ENCODE measurements at regions not wholly inside any gene's neighbourhood (a gene's known extent, or its start where the extent isn't known, plus 50 kb on each side); places are given as distances from the start of the nearest gene placed in this dataset.

GRCh38 chr4:23958749-23959148, 68.9 kb upstream of the PPARGC1A start:
- BruUV-seq (replicated peaks) = no TSS peak
- no peak for FAIRE-seq

More at GRCh38 chr4:23958749-23959148, 68.9 kb upstream of the PPARGC1A start:
- no peak overlapping the region for H3K9ac ChIP-seq (replicated peaks; ENCODE audit: extremely low read depth, insufficient read depth, low read length)
- POLR2A ChIA-PET = no interaction called here
- no peak overlapping the region for H3K27ac ChIP-seq (ENCODE audit: insufficient read depth, low read depth, low read length)
- H3K36me3 ChIP-seq (ENCODE audit: control insufficient read depth in 2 of 2, extremely low read depth in 1 of 2, insufficient read depth in 2 of 2, low read length in 2 of 2) = no peaks in the 10 kb centered on the region
- H4K20me1 ChIP-seq (replicated peaks; ENCODE audit: control insufficient read depth, extremely low read depth, insufficient read depth, low read length) = no peaks in the 10 kb centered on the region
- H3K4me1 ChIP-seq (ENCODE audit: control insufficient read depth, extremely low read depth, insufficient read depth, low read length) = no peaks in the 10 kb centered on the region
- H2AFZ ChIP-seq (ENCODE audit: low read depth, low read length) = no peak overlapping the region
- H3K27me3 ChIP-seq (ENCODE audit: control insufficient read depth in 2 of 2, insufficient read depth in 2 of 2, low read length in 2 of 2) = no peaks in the 10 kb centered on the region
- dilution Hi-C loops (cut with MboI; ENCODE audit: extremely low pct_ligation_motif_present, low sequenced_read_pairs) = no loop called here
- CTCF ChIA-PET = no interaction called here
- DNase-seq (ENCODE audit: low read depth, low spot score) = no peak
- intact Hi-C loops (cut with micrococcal nuclease) = no loop called here
- H3K9me1 ChIP-seq (replicated peaks; ENCODE audit: control insufficient read depth, extremely low read depth, insufficient read depth, low read length) = no peaks in the 10 kb centered on the region
- no peaks in the 10 kb centered on the region for H3K79me2 ChIP-seq (ENCODE audit: control insufficient read depth, insufficient read depth, low read length)
- no peak overlapping the region for H3K4me2 ChIP-seq (ENCODE audit: insufficient read depth, low read length)
- TF ChIP-seq POLR2A (IDR thresholded peaks at IDR 0.05; ENCODE audit: low read depth, low read length) (no peak), MYC (IDR thresholded peaks at IDR 0.05; ENCODE audit: low read depth, low read length) (no peak), FOS (IDR thresholded peaks at IDR 0.05; ENCODE audit: borderline replicate concordance, insufficient read depth, low read length) (no peak), GATA2 (IDR thresholded peaks at IDR 0.05; ENCODE audit: insufficient read depth, insufficient read length, low read depth, low read length) (no peak), JUN (IDR thresholded peaks at IDR 0.05; ENCODE audit: borderline replicate concordance, insufficient read depth, insufficient read length, low read depth) (no peak), MAX (IDR thresholded peaks at IDR 0.05; ENCODE audit: insufficient read depth, insufficient read length) (no peak), CTCF (IDR thresholded peaks at IDR 0.05; ENCODE audit: extremely low read depth in 1 of 2, insufficient read depth in 1 of 2, low read depth in 1 of 2, low read length in 2 of 2) (no peak), EZH2 (IDR thresholded peaks at IDR 0.05; ENCODE audit: borderline replicate concordance, low read depth, low read length, severe bottlenecking) (no peak), POLR2AphosphoS5 (IDR thresholded peaks at IDR 0.05; ENCODE audit: insufficient read depth, low read depth, low read length) (no peak)
- peaks cover 2% of the 10 kb centered on the region for H3K9me3 ChIP-seq (replicated peaks; ENCODE audit: control insufficient read depth, insufficient read depth, low read length)
- H3K4me3 ChIP-seq (replicated peaks in 1 of 3; ENCODE audit: insufficient read depth in 1 of 3, low read depth in 1 of 3, low read length in 3 of 3) = no peak overlapping the region

Measured in endothelial cell of umbilical vein (primary cell).